AG09309 (cell line): ENCODE measurements at regions not wholly inside any gene's neighbourhood (a gene's known extent, or its start where the extent isn't known, plus 50 kb on each side); places are given as distances from the start of the nearest gene placed in this dataset.

ENCODE experiments used
- DNase-seq: peaks from one replicate; pipeline ENCODE4 v3.0.0-alpha.2; 2010; ENCODE audit warnings: low read depth
- H3K4me3 ChIP-seq: 2 replicates; pipeline ENCODE4 v1.5.1; 2011; ENCODE audit warnings: mild to moderate bottlenecking, low read depth, low read length, moderate library complexity; ENCODE audit not compliant: control insufficient read depth
- TF ChIP-seq, protein P1 (sequence below): IDR thresholded peaks from 2 replicates; pipeline ENCODE4 v1.5.1; 2011; ENCODE audit warnings: mild to moderate bottlenecking, low read depth, low read length, inconsistent platforms; ENCODE audit not compliant: insufficient read depth, control insufficient read depth; ENCODE audit errors: missing control alignments

DNA sequence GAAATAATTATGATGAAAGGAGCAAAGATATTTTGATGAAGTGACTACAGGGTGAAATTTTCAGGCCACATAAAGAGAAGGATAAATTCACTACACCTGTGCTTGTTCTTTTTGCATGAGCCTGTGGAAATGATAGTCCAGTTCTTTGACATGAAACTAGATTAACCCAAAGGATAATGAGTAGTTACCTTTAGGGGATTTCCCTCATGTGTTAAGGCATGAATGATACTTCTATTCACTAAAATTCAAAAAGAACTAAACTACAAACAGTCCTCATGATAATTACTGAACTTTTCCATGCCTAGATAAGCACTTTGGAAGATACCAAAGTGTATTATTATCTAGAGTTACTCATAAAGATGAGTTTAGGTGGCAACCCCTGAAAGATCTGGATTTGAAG lies 244.3 kb downstream of the PTPRC start:
- DNase-seq = no peak
- H3K4me3 ChIP-seq = no peak overlapping the region
- TF ChIP-seq, protein P1, sequence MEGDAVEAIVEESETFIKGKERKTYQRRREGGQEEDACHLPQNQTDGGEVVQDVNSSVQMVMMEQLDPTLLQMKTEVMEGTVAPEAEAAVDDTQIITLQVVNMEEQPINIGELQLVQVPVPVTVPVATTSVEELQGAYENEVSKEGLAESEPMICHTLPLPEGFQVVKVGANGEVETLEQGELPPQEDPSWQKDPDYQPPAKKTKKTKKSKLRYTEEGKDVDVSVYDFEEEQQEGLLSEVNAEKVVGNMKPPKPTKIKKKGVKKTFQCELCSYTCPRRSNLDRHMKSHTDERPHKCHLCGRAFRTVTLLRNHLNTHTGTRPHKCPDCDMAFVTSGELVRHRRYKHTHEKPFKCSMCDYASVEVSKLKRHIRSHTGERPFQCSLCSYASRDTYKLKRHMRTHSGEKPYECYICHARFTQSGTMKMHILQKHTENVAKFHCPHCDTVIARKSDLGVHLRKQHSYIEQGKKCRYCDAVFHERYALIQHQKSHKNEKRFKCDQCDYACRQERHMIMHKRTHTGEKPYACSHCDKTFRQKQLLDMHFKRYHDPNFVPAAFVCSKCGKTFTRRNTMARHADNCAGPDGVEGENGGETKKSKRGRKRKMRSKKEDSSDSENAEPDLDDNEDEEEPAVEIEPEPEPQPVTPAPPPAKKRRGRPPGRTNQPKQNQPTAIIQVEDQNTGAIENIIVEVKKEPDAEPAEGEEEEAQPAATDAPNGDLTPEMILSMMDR = no peak

DNA sequence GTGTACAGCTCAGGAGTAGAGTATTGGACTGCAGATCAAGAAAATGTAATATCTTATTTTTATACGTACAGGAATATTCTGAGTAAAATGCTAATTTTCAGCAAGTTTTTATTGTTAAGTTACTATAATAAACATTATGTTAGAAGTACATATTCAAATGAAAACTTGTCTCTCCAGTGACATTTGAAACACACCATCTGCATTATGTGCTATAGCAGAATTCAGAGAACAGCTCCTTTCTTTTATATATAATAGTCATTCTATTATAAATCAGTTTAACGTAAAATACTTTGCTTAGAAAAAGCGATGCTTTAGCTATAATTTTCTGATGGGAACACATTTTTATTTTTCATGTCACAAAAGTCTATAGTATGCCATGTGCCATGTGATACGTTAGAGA lies 249.0 kb downstream of the PTPRC start:
- DNase-seq = no peak
- TF ChIP-seq, protein P1 = no peak
- no peak overlapping the region for H3K4me3 ChIP-seq

DNA sequence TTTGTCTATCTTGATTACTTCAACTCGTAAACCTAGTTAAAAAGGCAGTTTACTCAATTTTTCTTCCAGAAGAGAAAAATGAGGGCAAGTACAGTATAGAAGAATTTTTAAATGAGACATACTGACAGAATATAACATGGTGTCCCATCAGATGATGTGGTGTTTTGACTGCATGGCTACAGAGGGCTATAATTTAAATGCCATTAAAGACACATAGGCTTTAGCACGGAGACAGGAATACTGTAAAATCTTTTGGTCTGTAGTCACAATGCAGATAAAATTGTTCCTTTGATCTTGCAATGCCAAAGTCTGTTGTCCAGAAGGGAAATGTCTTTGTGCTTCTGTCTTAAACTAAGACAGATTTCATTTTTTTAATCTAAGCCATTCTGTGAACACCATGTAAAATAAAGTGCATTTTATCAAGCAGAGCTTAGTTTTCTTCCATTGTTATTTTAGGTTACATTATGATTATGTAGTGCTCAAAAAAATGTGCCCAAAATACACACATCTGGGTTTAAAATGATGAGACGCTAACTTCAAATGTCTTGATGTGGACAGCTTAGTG lies 249.6 kb downstream of the PTPRC start:
- TF ChIP-seq, protein P1 = no peak
- DNase-seq = no peak
- no peak overlapping the region for H3K4me3 ChIP-seq

DNA sequence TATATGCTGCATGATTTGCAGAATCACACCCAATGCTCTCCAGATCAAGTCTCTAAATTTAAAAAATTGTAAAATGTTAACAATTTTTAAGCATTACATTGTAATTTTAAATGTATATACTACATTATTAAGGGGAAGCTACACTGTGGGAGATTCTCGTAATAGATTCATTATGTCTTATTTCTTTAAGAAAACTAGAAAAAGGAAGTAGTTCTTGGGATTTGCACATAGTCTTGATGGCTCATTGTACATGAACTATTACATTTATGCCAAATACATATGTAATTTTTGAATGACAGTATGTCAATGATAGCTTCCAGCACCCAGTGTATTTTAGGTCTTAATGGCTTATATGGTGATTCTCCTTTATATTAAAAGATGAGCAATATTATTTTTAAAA lies 250.3 kb downstream of the PTPRC start:
- H3K4me3 ChIP-seq = no peak overlapping the region
- no peak for DNase-seq
- TF ChIP-seq, protein P1 = no peak

DNA sequence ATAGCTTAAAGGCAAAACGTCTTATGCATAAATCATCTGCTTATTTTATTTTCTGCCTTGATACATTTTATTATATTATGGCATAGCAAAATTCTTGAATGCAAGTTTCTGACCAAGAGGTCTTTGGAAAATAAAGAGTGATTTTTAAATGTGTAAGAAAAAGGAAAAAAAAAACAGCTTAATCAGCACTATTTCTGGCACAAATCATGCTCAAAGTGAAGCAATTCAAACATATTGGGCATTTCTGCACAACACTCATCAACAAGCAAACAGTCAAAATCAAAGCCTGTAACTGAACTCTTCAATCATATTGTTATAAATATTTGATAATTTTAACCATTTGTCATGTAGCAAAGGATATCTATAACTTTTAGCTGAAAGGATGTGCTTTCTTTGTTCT lies 250.9 kb downstream of the PTPRC start:
- DNase-seq = no peak
- TF ChIP-seq, protein P1 = no peak
- H3K4me3 ChIP-seq = no peak overlapping the region

DNA sequence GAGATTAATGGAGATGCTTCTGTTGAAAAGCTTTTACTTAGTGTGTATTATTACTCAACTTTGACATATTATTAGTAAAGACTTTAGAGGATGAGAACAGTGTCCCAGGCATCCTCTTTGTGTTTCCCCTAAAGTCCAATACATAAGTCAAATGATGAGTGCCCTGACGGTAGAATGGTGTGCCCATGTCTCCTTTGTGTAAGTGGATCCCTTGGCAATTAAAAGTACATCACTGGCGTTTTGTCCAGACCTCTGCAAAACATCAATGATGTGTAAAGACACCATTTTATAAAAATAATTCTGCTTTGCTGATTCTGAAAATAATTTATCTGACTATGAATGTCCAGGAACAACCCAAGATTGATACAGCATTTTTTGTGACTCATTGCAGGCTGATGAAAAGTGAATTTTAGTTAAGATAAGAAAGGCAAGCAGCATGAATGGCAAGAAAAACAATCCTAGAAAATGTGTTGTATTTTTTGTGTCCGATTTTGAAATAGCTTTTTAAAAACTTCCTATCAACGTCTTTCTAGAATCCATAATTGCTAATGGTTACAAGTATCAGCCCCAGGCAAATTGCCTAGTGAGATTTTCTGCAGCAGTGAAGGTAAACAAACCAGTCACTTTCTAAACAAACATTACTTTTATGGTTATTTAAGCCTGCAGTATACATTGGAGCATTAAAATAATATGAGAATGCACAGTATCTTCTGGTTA lies 251.5 kb downstream of the PTPRC start:
- TF ChIP-seq, protein P1 = no peak
- DNase-seq = no peak
- H3K4me3 ChIP-seq = no peak overlapping the region

DNA sequence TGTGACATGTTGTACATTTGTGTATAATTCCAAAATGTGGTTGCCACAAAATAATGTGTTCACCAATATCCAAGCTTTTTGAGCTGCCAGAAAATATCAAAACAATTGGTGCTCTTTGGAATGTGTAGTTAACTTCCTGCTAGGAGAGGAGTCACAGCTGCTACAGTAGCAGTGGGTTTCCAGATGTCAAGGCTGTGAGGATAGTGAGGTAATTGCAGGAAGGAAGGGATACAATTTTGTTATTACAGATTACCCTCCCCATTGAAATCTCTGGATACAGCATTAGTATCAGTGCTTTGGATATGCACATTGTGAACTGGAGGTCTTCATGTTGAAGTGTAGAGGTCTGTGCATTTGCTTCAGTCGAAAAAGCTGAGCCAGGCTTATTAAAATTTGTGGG lies 253.2 kb downstream of the PTPRC start:
- DNase-seq = no peak
- no peak overlapping the region for H3K4me3 ChIP-seq
- TF ChIP-seq, protein P1 = no peak
